ENCODE measurements at regions not wholly inside any gene's neighbourhood (a gene's known extent, or its start where the extent isn't known, plus 50 kb on each side); places are given as distances from the start of the nearest gene placed in this dataset.
"Not testable (repeated sequence)": the region's sequence is repeated elsewhere in the genome, so short reads cannot be mapped to it uniquely, and the experiment has no call there.

DNA sequence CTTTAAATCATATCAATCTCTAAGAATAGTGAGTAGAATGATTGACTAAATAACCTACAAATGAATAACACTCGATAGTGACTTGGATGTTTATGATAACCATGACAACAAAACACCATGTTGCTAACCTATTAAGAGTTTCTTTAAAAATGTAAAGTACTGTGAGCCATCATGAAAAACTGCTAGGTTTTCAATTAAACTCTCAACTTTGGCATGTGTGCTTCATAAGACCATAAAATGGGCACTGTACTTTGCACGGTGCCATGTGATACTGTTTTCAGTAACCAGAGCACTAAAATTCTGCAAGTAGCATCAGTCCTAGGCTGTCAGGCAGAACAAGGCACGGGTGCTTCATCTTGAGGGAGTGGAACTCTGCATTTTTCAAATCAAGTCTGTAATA is 96.2 kb upstream of the TRIM77 start:
- DNase-seq (ENCODE audit: low read depth in 2 of 3, low spot score in 2 of 3), result no peak

DNA sequence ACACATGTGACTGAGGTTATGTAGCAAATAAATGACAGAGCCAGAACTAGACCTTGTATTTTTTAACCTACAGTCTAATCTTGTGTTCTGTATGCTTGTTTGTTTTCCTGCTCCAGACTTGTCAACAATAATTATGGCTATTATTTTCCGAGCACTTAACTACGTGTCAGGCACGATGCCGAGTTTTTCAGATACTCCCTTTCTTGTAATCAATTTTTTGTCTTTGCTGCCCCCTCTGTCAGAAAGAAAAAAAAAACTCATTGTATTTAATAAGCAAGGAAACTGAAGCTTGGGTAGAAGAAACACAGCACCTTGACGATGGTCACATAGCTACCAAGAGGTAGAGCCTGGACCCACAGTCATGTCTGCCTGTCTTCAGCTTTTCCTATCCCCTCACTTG is 95.7 kb upstream of the TRIM77 start:
- DNase-seq (ENCODE audit: low read depth in 2 of 3, low spot score in 2 of 3), result not testable (repeated sequence)

DNA sequence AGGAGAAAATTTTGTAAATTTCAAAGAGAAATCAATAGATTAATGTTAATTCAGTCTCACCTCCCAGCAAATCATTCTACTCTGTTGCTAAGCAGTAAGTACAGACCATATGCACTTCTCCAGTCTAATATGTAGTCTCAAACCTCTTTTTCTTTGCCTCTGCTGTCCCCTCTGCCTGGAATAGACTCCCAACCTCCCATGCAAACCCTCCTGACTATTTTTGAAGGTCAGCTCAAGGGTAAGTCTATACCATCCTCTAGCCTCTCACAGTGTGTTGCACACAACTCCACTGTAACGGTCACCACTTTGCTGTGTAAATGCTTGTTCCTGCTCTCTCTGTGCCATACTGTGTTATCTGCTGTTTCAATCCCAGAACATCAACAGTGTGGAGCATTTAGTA is 94.5 kb upstream of the TRIM77 start:
- not testable (repeated sequence) for DNase-seq (ENCODE audit: low read depth in 2 of 3, low spot score in 2 of 3)

DNA sequence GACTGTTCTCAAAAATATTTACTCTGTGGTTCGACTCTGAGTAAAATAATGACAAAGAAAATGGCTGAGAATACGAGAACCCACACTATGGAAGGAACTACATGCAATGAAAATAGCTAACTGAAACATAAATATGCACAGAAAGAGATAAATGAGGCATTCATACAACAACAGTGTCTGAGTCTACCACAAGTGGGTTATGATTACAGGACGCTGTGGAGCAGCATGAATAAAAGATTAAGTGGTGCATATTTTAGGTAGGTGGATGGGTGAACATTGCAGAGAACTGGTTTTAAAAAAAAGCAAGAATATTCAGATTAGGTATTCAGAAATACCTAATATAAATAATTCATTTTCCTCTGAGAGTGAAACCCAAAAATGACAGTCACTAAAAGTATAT is 93.9 kb upstream of the TRIM77 start:
- DNase-seq (ENCODE audit: low read depth in 2 of 3, low spot score in 2 of 3), result not testable (repeated sequence)

DNA sequence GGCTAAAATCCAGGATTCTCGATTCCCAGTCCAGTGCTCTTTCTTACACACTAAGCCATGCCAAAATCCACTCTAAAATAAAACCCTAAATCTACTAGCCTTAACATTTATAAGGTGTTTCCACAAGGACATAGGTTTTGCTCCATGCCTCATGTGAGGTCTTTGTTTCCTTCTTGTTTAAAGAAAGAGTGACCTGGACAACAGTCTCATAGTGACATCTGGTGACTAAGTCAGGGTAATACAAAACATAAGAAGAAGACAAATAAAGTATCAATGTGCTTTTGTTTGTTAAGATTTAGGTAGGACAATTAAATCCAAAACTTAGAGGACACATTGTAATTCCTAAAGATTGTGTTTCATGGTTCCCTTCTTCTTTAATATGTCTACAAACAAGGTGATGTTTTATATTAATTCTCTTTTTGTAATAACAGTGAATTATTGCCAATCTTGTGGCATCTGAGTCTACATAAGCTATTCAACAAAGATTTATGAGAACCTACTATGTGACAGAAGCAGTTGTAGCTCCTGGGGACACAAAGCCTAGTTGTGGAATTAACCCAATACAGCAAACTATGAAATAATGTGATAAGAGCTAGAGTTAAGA is 93.0 kb upstream of the TRIM77 start:
- DNase-seq (ENCODE audit: low read depth in 2 of 3, low spot score in 2 of 3), result peak in 1 of 3 donors; percentile 27

DNA sequence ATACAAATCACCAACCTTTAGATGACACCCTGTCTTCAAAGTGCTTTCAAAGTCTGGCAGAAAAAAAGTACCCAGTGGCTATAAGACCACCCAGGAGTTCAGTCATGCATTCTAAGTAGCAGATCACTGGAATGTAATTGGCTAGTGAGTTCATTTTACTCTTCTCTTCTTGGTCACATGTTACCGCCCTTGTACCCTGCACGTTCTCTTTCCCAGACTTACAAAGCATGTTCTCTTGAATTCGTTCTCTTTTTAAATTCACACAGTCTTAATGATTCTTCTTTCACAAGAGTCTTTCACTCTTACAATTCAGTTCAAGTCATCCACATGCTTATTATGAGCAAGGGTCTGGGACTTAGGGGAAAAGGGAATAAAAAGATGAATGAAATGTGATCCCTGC is 89.4 kb upstream of the TRIM77 start:
- not testable (repeated sequence) for DNase-seq (ENCODE audit: low read depth in 2 of 3, low spot score in 2 of 3)

DNA sequence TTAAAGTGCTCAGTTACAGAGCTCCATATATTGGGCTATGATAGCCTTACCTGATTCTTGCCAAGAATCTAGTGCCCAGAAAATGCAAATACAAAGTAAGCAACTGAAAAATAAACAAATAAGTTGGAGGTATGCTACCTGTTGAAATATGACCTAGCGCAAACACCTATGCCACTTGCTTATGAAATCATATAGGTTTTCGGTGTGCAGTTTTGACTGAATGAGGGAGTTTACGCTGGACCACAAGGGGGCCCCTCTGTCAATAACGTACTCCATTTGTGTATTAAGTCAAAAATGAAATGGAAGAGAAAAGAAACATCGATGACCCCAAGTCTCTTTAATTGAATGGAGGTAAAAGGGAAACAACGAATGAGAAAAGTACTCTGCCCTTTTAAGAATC is 84.9 kb upstream of the TRIM77 start:
- DNase-seq (ENCODE audit: low read depth in 2 of 3, low spot score in 2 of 3), result no peak

DNA sequence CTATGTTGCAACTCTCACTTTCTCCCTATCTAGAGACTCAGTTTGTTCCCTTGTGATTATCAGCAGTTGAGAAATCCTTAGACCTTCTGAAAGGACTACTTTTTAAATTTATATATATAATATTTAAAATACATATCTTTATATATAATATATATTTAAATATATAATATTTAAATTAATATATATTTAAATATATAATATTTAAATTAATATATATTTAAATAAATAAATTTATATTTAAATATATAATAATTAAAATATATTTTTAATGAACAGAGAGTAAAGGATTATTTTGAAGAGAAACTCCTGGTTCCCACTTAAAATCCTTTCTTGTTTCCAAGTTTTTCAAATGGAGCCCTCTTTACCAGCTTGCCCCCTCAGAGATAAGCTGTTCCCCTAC is 83.7 kb upstream of the TRIM77 start:
- no peak for DNase-seq (ENCODE audit: low read depth in 2 of 3, low spot score in 2 of 3)

DNA sequence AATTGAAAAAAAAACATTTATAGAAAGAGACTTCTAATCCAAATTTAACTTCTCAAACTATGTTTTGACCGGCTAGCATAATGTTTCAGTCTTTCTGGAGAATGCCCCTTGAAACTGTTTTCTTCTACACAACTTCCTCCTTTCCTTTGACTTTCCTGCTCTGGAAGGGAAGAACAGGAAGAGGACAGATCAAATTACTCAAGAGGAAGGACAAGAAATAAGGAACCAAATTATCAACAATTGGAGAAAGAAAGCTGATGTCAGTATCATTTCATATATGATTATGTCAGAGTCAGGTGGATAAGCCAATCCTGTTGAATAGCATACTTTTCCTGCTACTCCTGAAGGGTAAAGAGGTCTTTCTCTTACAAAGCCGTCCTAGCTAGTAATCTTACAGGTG is 83.2 kb upstream of the TRIM77 start:
- DNase-seq (ENCODE audit: low read depth in 2 of 3, low spot score in 2 of 3), result not testable (repeated sequence)

DNA sequence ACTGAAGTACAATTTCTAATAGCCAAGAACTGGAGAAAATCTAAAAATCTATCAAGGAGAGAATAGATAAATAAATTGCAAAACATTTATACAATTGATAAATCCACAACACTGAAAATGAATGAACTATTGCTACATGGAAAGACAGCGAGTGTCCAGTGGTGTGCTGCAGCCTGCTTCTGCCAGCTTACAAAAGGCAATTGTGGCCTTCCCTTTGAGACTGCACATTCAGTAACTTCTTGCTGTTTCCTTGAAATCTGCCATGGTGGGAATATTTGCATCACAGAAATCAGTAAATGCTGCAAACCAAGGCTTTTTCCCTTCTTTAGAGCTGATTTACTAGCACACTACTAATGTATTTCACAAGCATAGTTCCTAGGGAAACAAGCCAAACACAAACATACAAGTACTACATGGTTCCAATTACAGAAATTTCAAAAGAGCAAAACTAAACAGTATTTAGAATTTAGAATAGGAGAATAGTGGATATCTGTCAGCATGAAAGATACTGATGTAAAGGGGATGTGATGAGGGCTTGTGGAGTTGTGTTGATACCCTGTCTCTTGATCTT is 76.9 kb upstream of the TRIM77 start:
- DNase-seq (ENCODE audit: low read depth in 2 of 3, low spot score in 2 of 3), result no peak

DNA sequence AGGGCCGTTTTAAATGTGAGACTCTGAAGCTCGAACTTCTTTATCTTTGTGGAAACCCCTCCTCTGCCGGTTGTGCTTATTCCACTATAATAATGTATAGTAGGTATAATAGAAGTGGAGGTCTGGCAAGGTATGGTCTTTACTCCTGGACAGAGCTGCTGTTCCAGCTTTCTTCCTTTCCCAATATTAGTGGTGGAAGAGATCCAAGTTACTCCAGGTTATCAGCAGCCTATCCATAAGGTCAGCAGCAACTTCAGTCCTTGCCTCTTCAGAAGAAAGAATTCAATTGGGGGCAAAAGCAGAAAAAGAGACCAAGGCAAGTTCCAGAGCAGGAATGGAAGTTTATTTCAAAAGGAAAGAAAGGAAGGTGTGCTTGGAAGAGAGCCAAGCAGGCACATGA is 69.3 kb upstream of the TRIM77 start:
- not testable (repeated sequence) for DNase-seq (ENCODE audit: low read depth in 2 of 3, low spot score in 2 of 3)

DNA sequence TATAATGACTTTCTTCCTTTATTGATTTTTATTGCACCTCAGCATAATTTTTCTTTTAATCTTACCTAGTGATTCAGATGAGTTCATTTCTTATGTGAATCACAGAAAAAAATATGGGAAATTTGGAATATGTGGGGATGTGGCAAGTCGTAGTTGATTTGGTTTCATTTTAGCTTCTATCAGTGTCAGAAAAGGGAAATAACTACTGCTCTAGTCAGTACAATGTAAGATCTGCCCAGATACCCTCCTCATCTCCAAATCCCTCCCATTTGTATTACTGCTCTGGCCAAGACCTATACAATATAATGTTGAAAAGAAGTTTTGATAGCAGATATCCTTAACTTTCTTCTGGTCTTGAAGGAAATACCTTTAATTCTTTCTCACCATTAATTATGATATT is 61.9 kb upstream of the TRIM77 start:
- not testable (repeated sequence) for DNase-seq (ENCODE audit: low read depth in 2 of 3, low spot score in 2 of 3)

DNA sequence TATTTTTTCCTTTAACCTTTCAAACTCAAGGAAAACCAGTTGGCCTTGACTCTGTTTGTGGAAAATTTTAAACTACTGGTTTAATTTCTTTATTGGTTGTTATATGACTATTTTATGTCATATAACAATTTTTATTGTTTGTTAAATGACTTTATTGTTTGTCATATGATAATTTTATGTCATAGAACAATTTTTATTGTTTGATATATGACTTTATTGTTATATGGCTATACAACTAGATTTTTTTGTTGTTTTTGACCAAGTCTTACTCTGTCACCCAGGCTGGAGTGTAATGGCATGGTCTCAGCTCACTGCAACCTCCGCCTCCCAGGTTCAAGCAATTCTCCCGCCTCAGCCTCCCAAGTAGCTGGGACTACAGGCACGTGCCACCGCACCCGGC is 61.1 kb upstream of the TRIM77 start:
- DNase-seq (ENCODE audit: low read depth in 2 of 3, low spot score in 2 of 3), result not testable (repeated sequence)

DNA sequence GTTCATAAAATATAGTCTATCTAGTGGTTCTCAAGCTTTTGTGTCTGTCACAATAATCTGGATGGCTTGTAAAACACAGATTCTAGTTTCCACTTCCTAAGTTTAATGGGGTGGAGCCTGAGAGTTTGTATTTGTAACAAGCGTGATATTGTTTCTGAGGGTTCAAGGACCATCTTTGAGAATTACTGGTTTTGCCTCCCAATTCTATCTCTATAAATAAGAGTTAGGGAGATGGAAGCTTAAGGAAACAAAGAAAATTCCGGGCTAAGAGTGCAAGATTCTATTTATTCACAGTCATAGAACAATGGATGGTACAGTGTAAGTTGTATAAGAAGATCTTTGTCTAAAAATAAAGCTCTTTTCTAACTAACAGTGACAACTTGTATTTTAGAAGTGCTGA is 55.4 kb upstream of the TRIM77 start:
- not testable (repeated sequence) for DNase-seq (ENCODE audit: low read depth in 2 of 3, low spot score in 2 of 3)

DNA sequence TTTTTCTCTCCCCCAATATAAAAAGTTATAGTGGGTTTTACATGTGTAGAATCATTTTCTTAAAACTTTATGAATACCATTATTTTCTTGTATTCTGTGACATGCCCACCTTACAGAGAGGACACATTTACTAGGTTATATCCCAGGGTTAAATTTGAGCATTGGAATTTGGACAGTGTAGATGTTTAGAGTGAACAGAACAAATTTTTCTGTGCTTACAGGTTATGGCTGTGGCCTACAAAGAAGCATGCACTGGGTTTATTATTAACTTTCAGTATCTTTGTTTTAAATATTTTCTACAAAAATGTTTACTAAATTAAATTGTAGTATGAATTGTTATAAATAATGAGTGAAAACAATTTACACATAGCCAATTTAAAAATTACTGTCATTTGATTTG is 51.3 kb upstream of the TRIM77 start:
- DNase-seq (ENCODE audit: low read depth in 2 of 3, low spot score in 2 of 3), result not testable (repeated sequence)

DNA sequence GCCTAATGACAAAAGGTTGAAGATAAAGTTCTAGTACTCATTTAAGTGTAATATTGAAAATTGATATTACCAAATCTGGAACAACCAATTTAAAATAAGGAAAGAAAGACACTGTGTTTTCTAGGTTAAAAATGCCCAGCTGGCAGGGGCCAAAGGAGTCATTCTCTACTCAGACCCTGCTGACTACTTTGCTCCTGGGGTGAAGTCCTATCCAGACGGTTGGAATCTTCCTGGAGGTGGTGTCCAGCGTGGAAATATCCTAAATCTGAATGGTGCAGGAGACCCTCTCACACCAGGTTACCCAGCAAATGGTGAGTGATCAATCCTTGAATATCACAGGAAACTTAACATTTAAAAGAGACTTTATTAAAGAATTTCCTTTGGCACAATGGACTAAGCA is 50.7 kb upstream of the TRIM77 start:
- not testable (repeated sequence) for DNase-seq (ENCODE audit: low read depth in 2 of 3, low spot score in 2 of 3)

DNA sequence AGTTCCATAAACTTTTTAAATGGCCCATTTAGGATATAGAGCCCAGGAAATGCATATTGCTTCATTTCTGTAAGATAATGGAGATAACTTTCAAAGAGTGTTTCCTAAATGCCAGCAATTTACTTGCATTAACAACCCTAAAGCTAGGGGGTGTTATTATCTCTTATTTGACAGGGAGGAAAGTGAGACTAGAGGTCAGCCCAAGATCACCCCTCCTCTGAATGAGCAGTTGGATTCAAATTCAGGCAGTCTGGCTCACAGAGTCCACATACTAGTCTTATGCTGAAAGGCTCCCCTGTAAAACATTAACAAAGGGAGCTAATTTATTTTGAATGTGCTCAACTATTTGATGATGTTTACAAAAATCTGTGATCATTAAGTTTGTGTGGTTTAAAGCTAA is 49.9 kb upstream of the TRIM77 start:
- DNase-seq (ENCODE audit: low read depth in 2 of 3, low spot score in 2 of 3), result no peak
